OCI-LY1 (cell line): ENCODE measurements at regions not wholly inside any gene's neighbourhood (a gene's known extent, or its start where the extent isn't known, plus 50 kb on each side); places are given as distances from the start of the nearest gene placed in this dataset.

ENCODE experiments used
- H2AFZ ChIP-seq: fragments of 200-600 bp; sonication (generic), shearing (Covaris generic); 2 replicates; pipeline ENCODE4 v1.6.0; 2014; ENCODE audit warnings: antibody characterized with exemption, mild to moderate bottlenecking, low read length
- H3F3A ChIP-seq: fragments of 200-600 bp; sonication (generic), shearing (Covaris generic); 2 replicates; pipeline ENCODE4 v1.6.0; 2014; ENCODE audit warnings: mild to moderate bottlenecking, antibody characterized with exemption, low read length, moderate library complexity; ENCODE audit not compliant: insufficient read depth
- H3K27ac ChIP-seq: fragments of 200-600 bp; sonication (generic); 2 replicates; pipeline ENCODE4 v1.5.1; 2014; ENCODE audit warnings: low read length, mixed run types, mild to moderate bottlenecking, low read depth; ENCODE audit not compliant: poor library complexity, severe bottlenecking
- H3K27me3 ChIP-seq: fragments of 200-600 bp; sonication (generic); 2 replicates; pipeline ENCODE4 v1.6.0; 2014; ENCODE audit warnings: antibody characterized with exemption, mild to moderate bottlenecking, low read length, moderate library complexity; ENCODE audit not compliant: insufficient read depth
- H3K36me3 ChIP-seq: fragments of 200-600 bp; sonication (generic); 2 replicates; pipeline ENCODE4 v1.6.1; 2014; ENCODE audit warnings: mild to moderate bottlenecking, antibody characterized with exemption, low read length, moderate library complexity, mixed read lengths; ENCODE audit not compliant: insufficient read depth
- H3K4me1 ChIP-seq: fragments of 200-600 bp; sonication (generic); 2 replicates; pipeline ENCODE4 v1.5.1; 2014; ENCODE audit warnings: mild to moderate bottlenecking, low read length, moderate library complexity; ENCODE audit not compliant: insufficient read depth, severe bottlenecking
- H3K4me2 ChIP-seq: fragments of 200-600 bp; sonication (generic), shearing (Covaris generic); 2 replicates; pipeline ENCODE4 v1.6.1; 2014; ENCODE audit warnings: low read length
- H3K4me3 ChIP-seq: fragments of 200-600 bp; sonication (generic); 2 replicates; pipeline ENCODE4 v1.5.1; 2014; ENCODE audit warnings: low read length, low read depth, mild to moderate bottlenecking, mixed read lengths; ENCODE audit not compliant: poor library complexity, severe bottlenecking
- H3K79me2 ChIP-seq: fragments of 200-600 bp; shearing (Covaris generic); 2 replicates; pipeline ENCODE4 v1.6.1; 2016; ENCODE audit warnings: mixed run types, low read length, mixed read lengths; ENCODE audit not compliant: insufficient read depth
- H3K9ac ChIP-seq: fragments of 200-600 bp; sonication (generic), shearing (Covaris generic); 2 replicates; pipeline ENCODE4 v1.6.1; 2014; ENCODE audit warnings: mild to moderate bottlenecking, low read length, mixed read lengths
- H3K9me2 ChIP-seq: fragments of 200-600 bp; sonication (generic), shearing (Covaris generic); 2 replicates; pipeline ENCODE4 v1.6.1; 2014; ENCODE audit warnings: low read depth, mild to moderate bottlenecking, low read length, mixed read lengths
- H3K9me3 ChIP-seq: fragments of 200-600 bp; shearing (Covaris generic); 2 replicates; pipeline ENCODE4 v1.6.1; 2014; ENCODE audit warnings: low read length, mixed read lengths
- H4K20me1 ChIP-seq: fragments of 200-600 bp; sonication (generic), shearing (Covaris generic); 2 replicates; pipeline ENCODE4 v1.6.0; 2016; ENCODE audit warnings: mild to moderate bottlenecking, low read length; ENCODE audit not compliant: insufficient read depth
- CTCF ChIP-seq: fragments of 200-600 bp; sonication (generic), shearing (Covaris generic); IDR thresholded peaks from 2 replicates; pipeline ENCODE4 v1.5.1; 2017; ENCODE audit warnings: mild to moderate bottlenecking, antibody characterized with exemption, low read length, moderate library complexity, mixed read lengths
- EZH2 ChIP-seq: fragments of 200-600 bp; sonication (generic), shearing (Covaris generic); IDR thresholded peaks from 2 replicates; pipeline ENCODE4 v1.8.0; 2017; ENCODE audit warnings: borderline replicate concordance, mixed run types, mild to moderate bottlenecking, antibody characterized with exemption, low read length, moderate library complexity, mixed read lengths

GRCh38 chr6:134692008-134692407 lies 257.9 kb downstream of the ALDH8A1 start:
- no peaks in the 10 kb centered on the region for H3K27me3 ChIP-seq
- no peaks in the 10 kb centered on the region for H3K4me1 ChIP-seq
- no peak overlapping the region for H3K27ac ChIP-seq
- H3K9me3 ChIP-seq: no peaks in the 10 kb centered on the region
- no peak for TF ChIP-seq CTCF
- TF ChIP-seq EZH2: no peak
- H3K36me3 ChIP-seq: no peaks in the 10 kb centered on the region
- H4K20me1 ChIP-seq: no peaks in the 10 kb centered on the region
- H2AFZ ChIP-seq: no peak overlapping the region
- no peak overlapping the region for H3K4me3 ChIP-seq
- no peaks in the 10 kb centered on the region for H3F3A ChIP-seq
- no peaks in the 10 kb centered on the region for H3K79me2 ChIP-seq
- no peak overlapping the region for H3K9ac ChIP-seq
- no peaks in the 10 kb centered on the region for H3K9me2 ChIP-seq
- H3K4me2 ChIP-seq: no peak overlapping the region

- Histone ChIP-seq H3K4me1 (no peaks in the 10 kb centered on the region), H3K9me2 (no peaks in the 10 kb centered on the region), H3F3A (no peaks in the 10 kb centered on the region), H3K4me2 (no peak overlapping the region), H3K9ac (no peak overlapping the region), H4K20me1 (no peaks in the 10 kb centered on the region), H3K79me2 (no peaks in the 10 kb centered on the region), H3K4me3 (no peak overlapping the region), H3K27me3 (no peaks in the 10 kb centered on the region), H3K27ac (no peak overlapping the region), H2AFZ (no peak overlapping the region), H3K36me3 (no peaks in the 10 kb centered on the region), H3K9me3 (no peaks in the 10 kb centered on the region)
- TF ChIP-seq CTCF (no peak), EZH2 (no peak)
Observed at GRCh38 chr6:134691180-134691579, 258.7 kb downstream of the ALDH8A1 start.

- no peak for TF ChIP-seq CTCF
- no peak for TF ChIP-seq EZH2
Observed at GRCh38 chr6:134690048-134690447, 259.9 kb downstream of the ALDH8A1 start.

More at GRCh38 chr6:134690048-134690447, 259.9 kb downstream of the ALDH8A1 start:
- no peak overlapping the region for H2AFZ ChIP-seq
- no peaks in the 10 kb centered on the region for H3K36me3 ChIP-seq
- H3F3A ChIP-seq: no peaks in the 10 kb centered on the region
- no peaks in the 10 kb centered on the region for H3K27me3 ChIP-seq
- H3K9me3 ChIP-seq: no peaks in the 10 kb centered on the region
- no peak overlapping the region for H3K4me3 ChIP-seq
- H3K4me1 ChIP-seq: no peaks in the 10 kb centered on the region
- H3K9ac ChIP-seq: no peak overlapping the region
- H3K4me2 ChIP-seq: no peak overlapping the region
- H3K27ac ChIP-seq: no peak overlapping the region
- H3K79me2 ChIP-seq: no peaks in the 10 kb centered on the region
- H3K9me2 ChIP-seq: no peaks in the 10 kb centered on the region
- H4K20me1 ChIP-seq: no peaks in the 10 kb centered on the region
